Sigmoid colon (tissue), 4 donors: ENCODE measurements at regions not wholly inside any gene's neighbourhood (a gene's known extent, or its start where the extent isn't known, plus 50 kb on each side); places are given as distances from the start of the nearest gene placed in this dataset.

ENCODE experiments used
- POLR2AphosphoS5 ChIP-seq, 4 donors: sonication (generic); formaldehyde crosslinking; IDR thresholded peaks; one replicate each; pipeline ENCODE4 v1.6.1; 2017; ENCODE audit warnings: antibody characterized with exemption in 4 of 4
- TF ChIP-seq, protein P1 (sequence below), 4 experiments: fragments of 450-650 bp in 3 of 4; fragments of 200-600 bp in 1 of 4; IDR thresholded peaks; one replicate each; pipeline ENCODE4 v1.5.1; 2016 to 2019; ENCODE audit warnings: antibody characterized with exemption in 4 of 4, mild to moderate bottlenecking in 3 of 4, moderate library complexity in 2 of 4

DNA sequence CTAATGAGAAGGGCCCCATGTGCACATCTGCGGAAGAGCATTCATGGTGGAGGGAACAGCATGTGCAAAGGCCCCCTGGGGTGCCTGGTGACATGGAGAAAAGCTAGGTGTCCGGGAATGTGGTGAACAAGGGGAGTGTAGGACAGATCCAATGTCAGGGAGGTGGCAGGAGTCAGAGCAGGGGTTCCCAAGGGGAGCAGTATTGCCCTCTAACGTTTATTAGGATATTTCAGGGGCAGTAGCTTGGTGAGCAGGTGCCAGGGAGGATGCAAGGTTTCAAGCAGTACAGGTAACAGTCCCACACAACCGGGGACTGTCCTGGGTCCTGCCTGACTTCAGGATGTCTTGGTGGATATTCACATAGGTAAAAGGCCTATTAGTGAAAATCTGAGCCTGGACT, 209.6 kb downstream of the EMX2 start:
- TF ChIP-seq, protein P1, sequence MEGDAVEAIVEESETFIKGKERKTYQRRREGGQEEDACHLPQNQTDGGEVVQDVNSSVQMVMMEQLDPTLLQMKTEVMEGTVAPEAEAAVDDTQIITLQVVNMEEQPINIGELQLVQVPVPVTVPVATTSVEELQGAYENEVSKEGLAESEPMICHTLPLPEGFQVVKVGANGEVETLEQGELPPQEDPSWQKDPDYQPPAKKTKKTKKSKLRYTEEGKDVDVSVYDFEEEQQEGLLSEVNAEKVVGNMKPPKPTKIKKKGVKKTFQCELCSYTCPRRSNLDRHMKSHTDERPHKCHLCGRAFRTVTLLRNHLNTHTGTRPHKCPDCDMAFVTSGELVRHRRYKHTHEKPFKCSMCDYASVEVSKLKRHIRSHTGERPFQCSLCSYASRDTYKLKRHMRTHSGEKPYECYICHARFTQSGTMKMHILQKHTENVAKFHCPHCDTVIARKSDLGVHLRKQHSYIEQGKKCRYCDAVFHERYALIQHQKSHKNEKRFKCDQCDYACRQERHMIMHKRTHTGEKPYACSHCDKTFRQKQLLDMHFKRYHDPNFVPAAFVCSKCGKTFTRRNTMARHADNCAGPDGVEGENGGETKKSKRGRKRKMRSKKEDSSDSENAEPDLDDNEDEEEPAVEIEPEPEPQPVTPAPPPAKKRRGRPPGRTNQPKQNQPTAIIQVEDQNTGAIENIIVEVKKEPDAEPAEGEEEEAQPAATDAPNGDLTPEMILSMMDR (IDR thresholded peaks at IDR 0.05): no peak
- no peak for TF ChIP-seq POLR2AphosphoS5 (IDR thresholded peaks at IDR 0.05)
